ENCODE measurements at regions not wholly inside any gene's neighbourhood (a gene's known extent, or its start where the extent isn't known, plus 50 kb on each side); places are given as distances from the start of the nearest gene placed in this dataset.

DNA sequence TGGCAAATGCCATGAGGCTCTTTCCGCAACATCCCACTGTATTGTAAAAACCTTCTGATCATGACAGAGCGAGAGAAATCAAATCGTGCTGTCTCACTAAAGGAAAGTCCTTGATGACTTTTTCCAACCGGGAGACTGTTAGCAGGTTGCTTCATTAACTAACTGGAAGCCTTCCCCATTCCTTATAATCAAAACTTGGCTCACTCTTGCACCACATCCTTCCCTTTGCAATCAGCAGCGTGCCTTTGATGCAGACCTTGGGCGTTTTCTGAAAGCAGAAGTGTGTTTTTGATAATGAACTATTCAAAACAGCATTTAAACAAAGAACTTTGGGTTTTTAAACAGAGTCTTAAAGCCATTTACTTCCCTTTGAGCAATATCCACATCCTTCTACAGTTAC, 96.2 kb upstream of the CNR1 start:
- TF ChIP-seq, protein P1, sequence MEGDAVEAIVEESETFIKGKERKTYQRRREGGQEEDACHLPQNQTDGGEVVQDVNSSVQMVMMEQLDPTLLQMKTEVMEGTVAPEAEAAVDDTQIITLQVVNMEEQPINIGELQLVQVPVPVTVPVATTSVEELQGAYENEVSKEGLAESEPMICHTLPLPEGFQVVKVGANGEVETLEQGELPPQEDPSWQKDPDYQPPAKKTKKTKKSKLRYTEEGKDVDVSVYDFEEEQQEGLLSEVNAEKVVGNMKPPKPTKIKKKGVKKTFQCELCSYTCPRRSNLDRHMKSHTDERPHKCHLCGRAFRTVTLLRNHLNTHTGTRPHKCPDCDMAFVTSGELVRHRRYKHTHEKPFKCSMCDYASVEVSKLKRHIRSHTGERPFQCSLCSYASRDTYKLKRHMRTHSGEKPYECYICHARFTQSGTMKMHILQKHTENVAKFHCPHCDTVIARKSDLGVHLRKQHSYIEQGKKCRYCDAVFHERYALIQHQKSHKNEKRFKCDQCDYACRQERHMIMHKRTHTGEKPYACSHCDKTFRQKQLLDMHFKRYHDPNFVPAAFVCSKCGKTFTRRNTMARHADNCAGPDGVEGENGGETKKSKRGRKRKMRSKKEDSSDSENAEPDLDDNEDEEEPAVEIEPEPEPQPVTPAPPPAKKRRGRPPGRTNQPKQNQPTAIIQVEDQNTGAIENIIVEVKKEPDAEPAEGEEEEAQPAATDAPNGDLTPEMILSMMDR (conservative IDR thresholded peaks at IDR 0.05) = no peak
- TF ChIP-seq EZH2 (IDR thresholded peaks at IDR 0.05; ENCODE audit: low read depth) = no peak
